A549 (cell line): ENCODE measurements at regions not wholly inside any gene's neighbourhood (a gene's known extent, or its start where the extent isn't known, plus 50 kb on each side); places are given as distances from the start of the nearest gene placed in this dataset.

Experiments used
- ATAC-seq, 2 experiments: fragments of 200-7000 bp in 1 of 2; fragments of >200 bp in 1 of 2; cut with Nextera tagmentation in 1 of 2; cut with Tn5 transposase in 1 of 2; 3 replicates each; pipeline versions ENCODE4 v1.8.0 to v1.9.1; 2018 to 2020; ENCODE audit warnings: mild to moderate bottlenecking in 1 of 2, moderate library complexity in 1 of 2
- CTCF ChIA-PET: fragments of 300-600 bp; sonication (Branson Sonifier 250); formaldehyde crosslinking; extraction: SDS; loops from one replicate; lab custom pipeline; 2021; ENCODE audit warnings: antibody characterized with exemption, inconsistent platforms; lab: Yijun Ruan, JAX
- POLR2A ChIA-PET: fragments of 350-600 bp; formaldehyde crosslinking; extraction: SDS; loops from one replicate; lab custom pipeline; 2021; ENCODE audit warnings: antibody characterized with exemption, inconsistent platforms; lab: Yijun Ruan, JAX
- DNase-seq, 2 experiments: peaks; one replicate each; pipeline versions ENCODE4 v3.0.0 to v3.0.0-alpha.2; 2011 to 2016; ENCODE audit warnings: low read depth in 1 of 2, low spot score in 1 of 2
- FAIRE-seq: peaks from 2 replicates; lab custom pipeline; 2011; peaks lifted over from hg19 to GRCh38; lab: Jason Lieb, UNC
- H3K27ac ChIP-seq, 2 experiments: fragments of >200 bp; sonication (Bioruptor Twin); formaldehyde crosslinking; 3 replicates each; pipeline ENCODE4 v1.5.1; 2016 to 2017
- H3K4me1 ChIP-seq: fragments of >200 bp; sonication (Bioruptor Twin); formaldehyde crosslinking; 3 replicates; pipeline ENCODE4 v1.6.1; 2016
- H3K4me2 ChIP-seq: fragments of >200 bp; sonication (Bioruptor Twin); formaldehyde crosslinking; 3 replicates; pipeline ENCODE4 v1.6.1; 2016
- H3K4me3 ChIP-seq: fragments of >200 bp; sonication (Bioruptor Twin); formaldehyde crosslinking; 3 replicates; pipeline ENCODE4 v1.5.1; 2016
- H3K9me3 ChIP-seq: fragments of >200 bp; sonication (Bioruptor Twin); formaldehyde crosslinking; 3 replicates; pipeline ENCODE4 v1.6.1; 2016
- CBX2 ChIP-seq: fragments of 200-600 bp; sonication (generic); IDR thresholded peaks from 2 replicates; pipeline ENCODE4 v1.6.1; 2016; ENCODE audit warnings: low read depth, mild to moderate bottlenecking, borderline replicate concordance
- CEBPB ChIP-seq, 2 experiments: fragments of >200 bp in 1 of 2; sonication (Bioruptor Twin) in 1 of 2; formaldehyde crosslinking in 1 of 2; IDR thresholded peaks; 2 replicates each; pipeline ENCODE4 v1.6.1; 2012 to 2016
- CHD2 ChIP-seq: fragments of 150-350 bp; IDR thresholded peaks from 2 replicates; pipeline ENCODE4 v1.6.1; 2014; ENCODE audit warnings: low read length; ENCODE audit not compliant: partially characterized antibody
- ELK1 ChIP-seq: fragments of 150-350 bp; IDR thresholded peaks from 2 replicates; pipeline ENCODE4 v1.6.1; 2014; ENCODE audit warnings: low read depth, mild to moderate bottlenecking, low read length
- FOSB ChIP-seq: fragments of 250-450 bp; sonication (Bioruptor Pico); IDR thresholded peaks from 2 replicates; pipeline ENCODE4 v1.5.0; 2020; ENCODE audit warnings: mild to moderate bottlenecking, moderate library complexity
- GATA3 ChIP-seq: IDR thresholded peaks from 2 replicates; pipeline ENCODE4 v1.6.1; 2012; ENCODE audit warnings: borderline replicate concordance
- HDAC2 ChIP-seq: fragments of 200-600 bp; sonication (generic); IDR thresholded peaks from 2 replicates; pipeline ENCODE4 v1.6.1; 2016
- HMGXB4 ChIP-seq: fragments of 250-450 bp; sonication (Bioruptor Pico); IDR thresholded peaks from 2 replicates; pipeline ENCODE4 v1.5.0; 2021; ENCODE audit warnings: mild to moderate bottlenecking, moderate library complexity, borderline replicate concordance
- HOXA7 ChIP-seq: fragments of 250-450 bp; sonication (Bioruptor Pico); IDR thresholded peaks from 2 replicates; pipeline ENCODE4 v1.5.0; 2020; ENCODE audit warnings: mild to moderate bottlenecking, moderate library complexity
- KDM5A ChIP-seq: fragments of 200-600 bp; sonication (generic); IDR thresholded peaks from 2 replicates; pipeline ENCODE4 v1.6.1; 2016; ENCODE audit warnings: antibody characterized with exemption, mild to moderate bottlenecking
- NFE2L2 ChIP-seq: fragments of 150-350 bp; conservative IDR thresholded peaks from 2 replicates; pipeline ENCODE4 v1.6.1; 2014; ENCODE audit warnings: low read length
- NR3C1 ChIP-seq: fragments of >200 bp; sonication (Bioruptor Twin); formaldehyde crosslinking; IDR thresholded peaks from 3 replicates; pipeline ENCODE4 v1.6.1; 2017
- PBX3 ChIP-seq: IDR thresholded peaks from 2 replicates; pipeline ENCODE4 v1.6.1; 2012
- PHF8 ChIP-seq: fragments of 200-600 bp; sonication (generic); IDR thresholded peaks from 2 replicates; pipeline ENCODE4 v1.6.1; 2016; ENCODE audit warnings: low read depth, mild to moderate bottlenecking, antibody characterized with exemption, moderate library complexity, borderline replicate concordance
- POLR2A ChIP-seq: IDR thresholded peaks from 2 replicates; pipeline ENCODE4 v1.6.1; 2012; ENCODE audit warnings: mild to moderate bottlenecking, low read length
- POLR2AphosphoS2 ChIP-seq: conservative IDR thresholded peaks from 2 replicates; pipeline ENCODE4 v1.6.1; 2012; ENCODE audit warnings: low read length, improper control_type of control experiment, inconsistent platforms
- RNF2 ChIP-seq: fragments of 200-600 bp; sonication (generic); IDR thresholded peaks from 2 replicates; pipeline ENCODE4 v1.6.1; 2016; ENCODE audit warnings: low read depth, mild to moderate bottlenecking, antibody characterized with exemption, moderate library complexity, borderline replicate concordance
- SMC3 ChIP-seq: fragments of >200 bp; sonication (Bioruptor Twin); formaldehyde crosslinking; IDR thresholded peaks from 3 replicates; pipeline ENCODE4 v1.6.1; 2018; ENCODE audit warnings: inconsistent platforms
- TFCP2L1 ChIP-seq: fragments of 250-450 bp; sonication (Bioruptor Pico); IDR thresholded peaks from 2 replicates; pipeline ENCODE4 v1.5.0; 2021; ENCODE audit warnings: mild to moderate bottlenecking
- TP53 ChIP-seq: fragments of 250-450 bp; sonication (Bioruptor Pico); IDR thresholded peaks from 2 replicates; pipeline ENCODE4 v1.5.0; 2021; ENCODE audit warnings: mild to moderate bottlenecking, moderate library complexity
- ZFP36 ChIP-seq: fragments of 450-650 bp; IDR thresholded peaks from 2 replicates; pipeline ENCODE4 v1.6.1; 2014; ENCODE audit warnings: borderline replicate concordance; ENCODE audit not compliant: partially characterized antibody
- WGBS: methylation state at CpG from one replicate; pipeline ENCODE4 v1.1.6; 2017; ENCODE audit errors: missing lambda C conversion rate; 5-methylcytosine and 5-hydroxymethylcytosine counted together
- TF ChIP-seq, protein P1 (sequence below): fragments of 450-650 bp; IDR thresholded peaks from 2 replicates; pipeline ENCODE4 v1.6.1; 2014; ENCODE audit warnings: antibody characterized with exemption
- TF ChIP-seq, protein P2 (sequence below): fragments of 200-600 bp; sonication (generic); IDR thresholded peaks from 2 replicates; pipeline ENCODE4 v1.6.1; 2016; ENCODE audit warnings: antibody characterized with exemption, mild to moderate bottlenecking, moderate library complexity
- TF ChIP-seq, protein P3 (sequence below): IDR thresholded peaks from 2 replicates; pipeline ENCODE4 v1.6.1; 2012; ENCODE audit warnings: low read depth, borderline replicate concordance

- no peak overlapping the region for H3K4me2 ChIP-seq
- TF ChIP-seq NR3C1: no peak
- no peak for TF ChIP-seq ELK1
- TF ChIP-seq PBX3: no peak
- TF ChIP-seq POLR2A: no peak
- TF ChIP-seq TP53: no peak
- TF ChIP-seq ZFP36: no peak
- TF ChIP-seq HMGXB4 (CRISPR knock-in tag): no peak
- no peak for TF ChIP-seq POLR2AphosphoS2
- TF ChIP-seq CEBPB (IDR thresholded peaks at IDR 0.05): no peak
- no peak for TF ChIP-seq GATA3
- TF ChIP-seq SMC3: no peak
- TF ChIP-seq CHD2: no peak
- TF ChIP-seq, protein P1, sequence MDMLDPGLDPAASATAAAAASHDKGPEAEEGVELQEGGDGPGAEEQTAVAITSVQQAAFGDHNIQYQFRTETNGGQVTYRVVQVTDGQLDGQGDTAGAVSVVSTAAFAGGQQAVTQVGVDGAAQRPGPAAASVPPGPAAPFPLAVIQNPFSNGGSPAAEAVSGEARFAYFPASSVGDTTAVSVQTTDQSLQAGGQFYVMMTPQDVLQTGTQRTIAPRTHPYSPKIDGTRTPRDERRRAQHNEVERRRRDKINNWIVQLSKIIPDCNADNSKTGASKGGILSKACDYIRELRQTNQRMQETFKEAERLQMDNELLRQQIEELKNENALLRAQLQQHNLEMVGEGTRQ: no peak
- TF ChIP-seq, all 56 proteins: peak for 0
- WGBS: 40% methylated on average over 16 of the region's 16 CpGs
- ATAC-seq (no peak), FAIRE-seq (no peak), DNase-seq (no peak)
- H3K4me1 ChIP-seq: no peaks in the 10 kb centered on the region
- no peaks in the 10 kb centered on the region for H3K9me3 ChIP-seq
- H3K4me3 ChIP-seq: no peak overlapping the region
- no peak overlapping the region for H3K27ac ChIP-seq
- ChIA-PET CTCF (interaction anchor here (0.6 kb wide), 1 partner anchor 303 kb away, joined by 3 read pairs; no protein-coding TSS in a partner anchor), POLR2A (no interaction called here)
Observed at GRCh38 chr16:79298894-79299799, 301.4 kb downstream of the MAF start.

GRCh38 chr16:79298476-79298875 is 302.1 kb downstream of the MAF start:
- H3K9me3 ChIP-seq: no peaks in the 10 kb centered on the region
- no peak overlapping the region for H3K4me2 ChIP-seq
- TF ChIP-seq HDAC2 (no peak), CHD2 (no peak), TFCP2L1 (CRISPR knock-in tag) (no peak), NFE2L2 (no peak), GATA3 (no peak), CBX2 (no peak), FOSB (no peak), HOXA7 (CRISPR knock-in tag) (no peak), KDM5A (no peak), TP53 (no peak), RNF2 (no peak), PHF8 (no peak)
- TF ChIP-seq, protein P2, sequence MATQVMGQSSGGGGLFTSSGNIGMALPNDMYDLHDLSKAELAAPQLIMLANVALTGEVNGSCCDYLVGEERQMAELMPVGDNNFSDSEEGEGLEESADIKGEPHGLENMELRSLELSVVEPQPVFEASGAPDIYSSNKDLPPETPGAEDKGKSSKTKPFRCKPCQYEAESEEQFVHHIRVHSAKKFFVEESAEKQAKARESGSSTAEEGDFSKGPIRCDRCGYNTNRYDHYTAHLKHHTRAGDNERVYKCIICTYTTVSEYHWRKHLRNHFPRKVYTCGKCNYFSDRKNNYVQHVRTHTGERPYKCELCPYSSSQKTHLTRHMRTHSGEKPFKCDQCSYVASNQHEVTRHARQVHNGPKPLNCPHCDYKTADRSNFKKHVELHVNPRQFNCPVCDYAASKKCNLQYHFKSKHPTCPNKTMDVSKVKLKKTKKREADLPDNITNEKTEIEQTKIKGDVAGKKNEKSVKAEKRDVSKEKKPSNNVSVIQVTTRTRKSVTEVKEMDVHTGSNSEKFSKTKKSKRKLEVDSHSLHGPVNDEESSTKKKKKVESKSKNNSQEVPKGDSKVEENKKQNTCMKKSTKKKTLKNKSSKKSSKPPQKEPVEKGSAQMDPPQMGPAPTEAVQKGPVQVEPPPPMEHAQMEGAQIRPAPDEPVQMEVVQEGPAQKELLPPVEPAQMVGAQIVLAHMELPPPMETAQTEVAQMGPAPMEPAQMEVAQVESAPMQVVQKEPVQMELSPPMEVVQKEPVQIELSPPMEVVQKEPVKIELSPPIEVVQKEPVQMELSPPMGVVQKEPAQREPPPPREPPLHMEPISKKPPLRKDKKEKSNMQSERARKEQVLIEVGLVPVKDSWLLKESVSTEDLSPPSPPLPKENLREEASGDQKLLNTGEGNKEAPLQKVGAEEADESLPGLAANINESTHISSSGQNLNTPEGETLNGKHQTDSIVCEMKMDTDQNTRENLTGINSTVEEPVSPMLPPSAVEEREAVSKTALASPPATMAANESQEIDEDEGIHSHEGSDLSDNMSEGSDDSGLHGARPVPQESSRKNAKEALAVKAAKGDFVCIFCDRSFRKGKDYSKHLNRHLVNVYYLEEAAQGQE: no peak
- TF ChIP-seq, protein P1: no peak
- TF ChIP-seq, protein P3, sequence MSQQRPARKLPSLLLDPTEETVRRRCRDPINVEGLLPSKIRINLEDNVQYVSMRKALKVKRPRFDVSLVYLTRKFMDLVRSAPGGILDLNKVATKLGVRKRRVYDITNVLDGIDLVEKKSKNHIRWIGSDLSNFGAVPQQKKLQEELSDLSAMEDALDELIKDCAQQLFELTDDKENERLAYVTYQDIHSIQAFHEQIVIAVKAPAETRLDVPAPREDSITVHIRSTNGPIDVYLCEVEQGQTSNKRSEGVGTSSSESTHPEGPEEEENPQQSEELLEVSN: no peak
- no peak for DNase-seq
- no peak overlapping the region for H3K4me3 ChIP-seq
- H3K4me1 ChIP-seq: no peaks in the 10 kb centered on the region
- ChIA-PET POLR2A (no interaction called here), CTCF (no interaction called here)
- FAIRE-seq: no peak
- H3K27ac ChIP-seq: no peak overlapping the region
- no peak for ATAC-seq
- 68% methylated on average over 7 of the region's 7 CpGs for WGBS
